ENCODE measurements at regions not wholly inside any gene's neighbourhood (a gene's known extent, or its start where the extent isn't known, plus 50 kb on each side); places are given as distances from the start of the nearest gene placed in this dataset.
"Not testable (repeated sequence)": the region's sequence is repeated elsewhere in the genome, so short reads cannot be mapped to it uniquely, and the experiment has no call there.

- Histone ChIP-seq H3K9me3 (ENCODE audit: low read depth, low read length) (no peaks in the 10 kb centered on the region), H3K4me3 (no peak overlapping the region), H3K9ac (ENCODE audit: insufficient read length) (no peak overlapping the region), H3K36me3 (ENCODE audit: insufficient read depth, low read length) (no peaks in the 10 kb centered on the region), H3K27ac (no peak overlapping the region)
- DNase-seq (ENCODE audit: low read depth, low spot score): no peak
- TF ChIP-seq POLR2AphosphoS5 (IDR thresholded peaks at IDR 0.05; ENCODE audit: borderline replicate concordance, low read depth, low read length) (no peak), FOXP2 (optimal IDR thresholded peaks at IDR 0.05; ENCODE audit: control extremely low read depth, extremely low read length, insufficient read depth) (no peak), EZH2 (IDR thresholded peaks at IDR 0.05) (no peak)
Measured at GRCh38 chr6:3961581-3962215, 112.5 kb downstream of the FAM50B start.

- Histone ChIP-seq H3K9me3 (ENCODE audit: low read depth, low read length) (no peaks in the 10 kb centered on the region), H3K4me3 (no peak overlapping the region), H3K27ac (no peak overlapping the region), H3K36me3 (ENCODE audit: insufficient read depth, low read length) (no peaks in the 10 kb centered on the region), H3K9ac (ENCODE audit: insufficient read length) (no peak overlapping the region)
- no peak for DNase-seq (ENCODE audit: low read depth, low spot score)
- TF ChIP-seq POLR2AphosphoS5 (IDR thresholded peaks at IDR 0.05; ENCODE audit: borderline replicate concordance, low read depth, low read length) (no peak), EZH2 (IDR thresholded peaks at IDR 0.05) (no peak), FOXP2 (optimal IDR thresholded peaks at IDR 0.05; ENCODE audit: control extremely low read depth, extremely low read length, insufficient read depth) (no peak)
Measured at GRCh38 chr6:3962291-3963280, 113.4 kb downstream of the FAM50B start.

DNA sequence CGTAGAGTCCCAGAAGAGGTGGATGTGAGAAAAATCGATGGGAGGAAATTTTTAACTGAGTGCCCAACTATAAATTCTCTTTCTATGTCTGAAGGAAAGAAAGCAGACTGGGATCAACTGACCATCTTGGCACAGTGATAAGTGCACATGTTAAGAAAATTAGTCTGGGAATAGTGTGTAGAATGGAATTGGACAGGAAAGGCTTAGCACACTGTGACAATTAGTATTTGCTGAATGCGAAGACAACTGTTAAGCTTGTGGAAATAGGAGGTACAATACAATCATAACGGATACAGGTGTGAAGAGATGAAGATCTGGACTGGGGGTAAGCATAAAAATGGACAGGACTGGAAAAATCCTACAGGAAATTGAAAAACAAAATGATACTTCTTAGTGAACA lies 114.3 kb downstream of the FAM50B start:
- Histone ChIP-seq H3K9ac (ENCODE audit: insufficient read length) (no peak overlapping the region), H3K9me3 (ENCODE audit: low read depth, low read length) (no peaks in the 10 kb centered on the region), H3K36me3 (ENCODE audit: insufficient read depth, low read length) (no peaks in the 10 kb centered on the region), H3K4me3 (no peak overlapping the region), H3K27ac (no peak overlapping the region)
- TF ChIP-seq FOXP2 (optimal IDR thresholded peaks at IDR 0.05; ENCODE audit: control extremely low read depth, extremely low read length, insufficient read depth): no peak
- no peak for TF ChIP-seq POLR2AphosphoS5 (IDR thresholded peaks at IDR 0.05; ENCODE audit: borderline replicate concordance, low read depth, low read length)
- no peak for TF ChIP-seq EZH2 (IDR thresholded peaks at IDR 0.05)
- DNase-seq (ENCODE audit: low read depth, low spot score): no peak

- TF ChIP-seq POLR2AphosphoS5 (IDR thresholded peaks at IDR 0.05; ENCODE audit: borderline replicate concordance, low read depth, low read length): no peak
- no peak for TF ChIP-seq EZH2 (IDR thresholded peaks at IDR 0.05)
- no peak for TF ChIP-seq FOXP2 (optimal IDR thresholded peaks at IDR 0.05; ENCODE audit: control extremely low read depth, extremely low read length, insufficient read depth)
- Histone ChIP-seq H3K27ac (no peak overlapping the region), H3K9ac (ENCODE audit: insufficient read length) (no peak overlapping the region), H3K4me3 (no peak overlapping the region), H3K36me3 (ENCODE audit: insufficient read depth, low read length) (no peaks in the 10 kb centered on the region), H3K9me3 (ENCODE audit: low read depth, low read length) (no peaks in the 10 kb centered on the region)
- no peak for DNase-seq (ENCODE audit: low read depth, low spot score)
Measured at GRCh38 chr6:3965071-3965718, 113.7 kb downstream of the FAM217A start.

DNA sequence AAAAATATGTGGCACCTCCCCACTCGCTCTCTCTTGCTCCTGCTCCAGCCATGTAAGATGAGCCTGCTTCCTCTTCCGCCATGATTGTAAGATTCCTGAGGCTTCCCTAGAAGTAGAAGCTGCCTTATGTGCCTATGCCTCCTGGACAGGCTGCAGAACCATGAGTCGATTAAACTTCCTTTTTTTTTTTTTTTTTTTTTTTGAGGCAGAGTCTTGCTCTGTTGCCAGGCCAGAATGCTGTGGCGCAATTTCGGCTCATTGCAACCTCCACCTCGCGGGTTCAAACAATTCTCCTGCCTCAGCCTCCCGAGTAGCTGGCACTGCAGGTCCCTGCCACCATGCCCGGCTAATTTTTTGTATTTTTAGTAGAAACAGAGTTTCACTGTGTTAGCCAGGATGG lies 112.5 kb downstream of the FAM217A start:
- H3K4me3 ChIP-seq: no peak overlapping the region
- TF ChIP-seq POLR2AphosphoS5 (IDR thresholded peaks at IDR 0.05; ENCODE audit: borderline replicate concordance, low read depth, low read length) (no peak), EZH2 (IDR thresholded peaks at IDR 0.05) (no peak), FOXP2 (optimal IDR thresholded peaks at IDR 0.05; ENCODE audit: control extremely low read depth, extremely low read length, insufficient read depth) (no peak)
- no peak for DNase-seq (ENCODE audit: low read depth, low spot score)
- H3K9me3 ChIP-seq (ENCODE audit: low read depth, low read length): no peaks in the 10 kb centered on the region
- H3K9ac ChIP-seq (ENCODE audit: insufficient read length): no peak overlapping the region
- H3K27ac ChIP-seq: no peak overlapping the region
- H3K36me3 ChIP-seq (ENCODE audit: insufficient read depth, low read length): no peaks in the 10 kb centered on the region

GRCh38 chr6:3970097-3970496 lies 108.8 kb downstream of the FAM217A start:
- no peak overlapping the region for H3K9ac ChIP-seq (ENCODE audit: insufficient read length)
- DNase-seq (ENCODE audit: low read depth, low spot score): no peak
- no peak overlapping the region for H3K4me3 ChIP-seq
- H3K36me3 ChIP-seq (ENCODE audit: insufficient read depth, low read length): no peaks in the 10 kb centered on the region
- no peaks in the 10 kb centered on the region for H3K9me3 ChIP-seq (ENCODE audit: low read depth, low read length)
- H3K27ac ChIP-seq: no peak overlapping the region
- no peak for TF ChIP-seq EZH2 (IDR thresholded peaks at IDR 0.05)
- TF ChIP-seq POLR2AphosphoS5 (IDR thresholded peaks at IDR 0.05; ENCODE audit: borderline replicate concordance, low read depth, low read length): no peak
- no peak for TF ChIP-seq FOXP2 (optimal IDR thresholded peaks at IDR 0.05; ENCODE audit: control extremely low read depth, extremely low read length, insufficient read depth)

GRCh38 chr6:3973152-3973551 lies 105.8 kb downstream of the FAM217A start:
- not testable (repeated sequence) for DNase-seq (ENCODE audit: low read depth, low spot score); H3K27ac ChIP-seq; H3K4me3 ChIP-seq; H3K9ac ChIP-seq (ENCODE audit: insufficient read length); H3K36me3 ChIP-seq (ENCODE audit: insufficient read depth, low read length); H3K9me3 ChIP-seq (ENCODE audit: low read depth, low read length)

Measured in SK-N-MC (cell line).